GM21381 (cell line): ENCODE measurements at regions not wholly inside any gene's neighbourhood (a gene's known extent, or its start where the extent isn't known, plus 50 kb on each side); places are given as distances from the start of the nearest gene placed in this dataset.

Source experiments
- ATAC-seq: cut with Tn5 transposase; IDR thresholded peaks from one replicate; pipeline ENCODE4 v1.9.1; 2021; ENCODE audit warnings: mild to moderate bottlenecking, moderate library complexity; ENCODE audit not compliant: unreplicated experiment

- ATAC-seq: no peak
Observed at GRCh38 chr7:46652317-46652716, 731.2 kb upstream of the IGFBP3 start.

- no peak for ATAC-seq
Observed at GRCh38 chr7:46651561-46652088, 730.6 kb upstream of the IGFBP3 start.

- ATAC-seq: no peak
Observed at GRCh38 chr7:46651070-46651469, 730.0 kb upstream of the IGFBP3 start.

GRCh38 chr7:46649876-46650275 lies 728.8 kb upstream of the IGFBP3 start:
- ATAC-seq: no peak

GRCh38 chr7:46637793-46638735 lies 717.0 kb upstream of the IGFBP3 start:
- no peak for ATAC-seq

GRCh38 chr7:46636022-46636421 lies 715.0 kb upstream of the IGFBP3 start:
- ATAC-seq: no peak

GRCh38 chr7:46633630-46634240 lies 712.7 kb upstream of the IGFBP3 start:
- ATAC-seq: no peak

- no peak for ATAC-seq
Observed at GRCh38 chr7:46633200-46633599, 712.1 kb upstream of the IGFBP3 start.

- ATAC-seq: no peak
Observed at GRCh38 chr7:46630031-46630430, 709.0 kb upstream of the IGFBP3 start.

GRCh38 chr7:46628389-46628788 lies 707.3 kb upstream of the IGFBP3 start:
- ATAC-seq: no peak

- no peak for ATAC-seq
Observed at GRCh38 chr7:46626691-46627310, 705.7 kb upstream of the IGFBP3 start.

GRCh38 chr7:46626261-46626660 lies 705.2 kb upstream of the IGFBP3 start:
- no peak for ATAC-seq

GRCh38 chr7:46625032-46625431 lies 704.0 kb upstream of the IGFBP3 start:
- ATAC-seq: no peak

GRCh38 chr7:46622251-46622650 lies 701.2 kb upstream of the IGFBP3 start:
- no peak for ATAC-seq

- no peak for ATAC-seq
Observed at GRCh38 chr7:46619723-46620310, 698.7 kb upstream of the IGFBP3 start.

- no peak for ATAC-seq
Observed at GRCh38 chr7:46616636-46617035, 695.6 kb upstream of the IGFBP3 start.

GRCh38 chr7:46613551-46613950 lies 692.5 kb upstream of the IGFBP3 start:
- no peak for ATAC-seq

GRCh38 chr7:46613116-46613515 lies 692.0 kb upstream of the IGFBP3 start:
- ATAC-seq: no peak

GRCh38 chr7:46611508-46611907 lies 690.4 kb upstream of the IGFBP3 start:
- ATAC-seq: no peak

GRCh38 chr7:46610746-46611145 lies 689.7 kb upstream of the IGFBP3 start:
- ATAC-seq: no peak

- no peak for ATAC-seq
Observed at GRCh38 chr7:46607176-46607575, 686.1 kb upstream of the IGFBP3 start.
